ENCODE measurements at regions not wholly inside any gene's neighbourhood (a gene's known extent, or its start where the extent isn't known, plus 50 kb on each side); places are given as distances from the start of the nearest gene placed in this dataset.

- TF ChIP-seq CTCF (conservative IDR thresholded peaks at IDR 0.05; ENCODE audit: low read depth, low read length) = no peak
- DNase-seq (ENCODE audit: low read depth) = no peak
- H3K4me3 ChIP-seq (ENCODE audit: low read depth, low read length) = no peak overlapping the region
Measured at GRCh38 chr10:83222832-83223742, 916.2 kb upstream of the GHITM start.

DNA sequence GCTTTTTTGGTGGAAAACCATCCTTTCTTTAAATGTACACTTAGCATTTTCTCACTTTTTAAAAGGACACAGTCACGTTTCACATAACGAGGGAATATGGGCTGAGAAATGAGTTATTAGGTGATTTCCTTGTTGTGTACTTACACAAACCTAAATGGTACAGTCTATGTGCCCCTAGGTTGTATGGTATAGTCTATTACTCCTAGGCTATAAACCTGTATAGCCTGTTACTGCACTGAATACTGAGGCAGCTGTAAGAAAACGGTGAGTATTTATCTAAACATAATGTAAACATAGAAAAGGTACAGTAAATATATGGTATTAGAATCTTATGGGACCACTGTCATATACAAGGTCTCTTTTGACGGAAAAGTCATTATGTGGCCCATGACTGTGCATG, 913.5 kb upstream of the GHITM start:
- no peak for DNase-seq (ENCODE audit: low read depth)
- no peak overlapping the region for H3K4me3 ChIP-seq (ENCODE audit: low read depth, low read length)
- no peak for TF ChIP-seq CTCF (conservative IDR thresholded peaks at IDR 0.05; ENCODE audit: low read depth, low read length)

GRCh38 chr10:83229991-83230390, 909.3 kb upstream of the GHITM start:
- no peak overlapping the region for H3K4me3 ChIP-seq (ENCODE audit: low read depth, low read length)
- DNase-seq (ENCODE audit: low read depth) = no peak
- no peak for TF ChIP-seq CTCF (conservative IDR thresholded peaks at IDR 0.05; ENCODE audit: low read depth, low read length)

DNA sequence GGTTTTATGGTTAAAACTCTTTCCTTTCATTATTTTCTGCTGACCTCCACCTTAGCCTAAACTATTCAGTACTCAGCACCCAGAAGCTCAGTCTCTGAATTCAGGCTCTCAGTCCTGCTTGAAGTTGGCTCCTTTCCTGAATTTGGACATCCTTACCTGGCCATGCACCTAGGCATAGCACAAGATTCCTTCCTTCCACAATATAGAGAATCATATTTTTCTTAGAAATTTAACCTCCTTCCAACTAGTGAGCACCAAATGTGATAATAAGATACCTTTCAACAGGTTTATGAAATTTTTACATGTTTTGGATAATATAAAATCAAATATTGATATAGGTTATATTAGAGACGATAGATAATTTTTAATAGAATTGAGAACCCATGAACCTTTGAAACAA, 905.6 kb upstream of the GHITM start:
- TF ChIP-seq CTCF (conservative IDR thresholded peaks at IDR 0.05; ENCODE audit: low read depth, low read length) = no peak
- no peak overlapping the region for H3K4me3 ChIP-seq (ENCODE audit: low read depth, low read length)
- no peak for DNase-seq (ENCODE audit: low read depth)

DNA sequence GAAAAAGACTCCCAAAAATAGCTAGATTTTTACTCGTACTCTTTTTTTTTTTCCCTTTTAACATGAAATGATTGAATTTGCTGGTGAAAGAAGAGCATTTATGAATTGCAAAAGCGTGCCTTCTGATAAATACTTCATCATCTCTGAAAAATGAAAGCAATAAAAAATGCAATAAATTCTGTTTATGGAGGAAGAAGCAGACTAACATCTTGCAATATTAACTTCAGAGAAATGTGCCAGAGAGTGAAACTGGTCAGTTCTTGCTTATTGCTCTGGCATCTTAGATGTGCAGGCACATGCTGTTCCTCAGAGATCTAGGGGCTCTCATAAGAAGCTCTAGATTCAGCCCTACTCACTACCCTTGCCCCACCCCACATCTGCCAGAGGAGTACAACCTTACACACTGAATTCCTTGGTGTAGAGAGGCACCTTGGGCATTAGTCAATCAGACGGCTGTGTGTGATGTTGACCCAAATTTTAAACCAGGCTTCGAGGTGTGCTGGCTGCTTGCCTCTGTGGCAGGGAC, 891.1 kb upstream of the GHITM start:
- no peak for TF ChIP-seq CTCF (conservative IDR thresholded peaks at IDR 0.05; ENCODE audit: low read depth, low read length)
- no peak overlapping the region for H3K4me3 ChIP-seq (ENCODE audit: low read depth, low read length)
- DNase-seq (ENCODE audit: low read depth) = no peak

GRCh38 chr10:83250396-83250795, 888.9 kb upstream of the GHITM start:
- no peak for TF ChIP-seq CTCF (conservative IDR thresholded peaks at IDR 0.05; ENCODE audit: low read depth, low read length)
- no peak for DNase-seq (ENCODE audit: low read depth)
- no peak overlapping the region for H3K4me3 ChIP-seq (ENCODE audit: low read depth, low read length)

- DNase-seq (ENCODE audit: low read depth) = no peak
- TF ChIP-seq CTCF (conservative IDR thresholded peaks at IDR 0.05; ENCODE audit: low read depth, low read length) = no peak
Measured at GRCh38 chr10:83252169-83252568, 887.1 kb upstream of the GHITM start.

More at GRCh38 chr10:83252169-83252568, 887.1 kb upstream of the GHITM start:
- no peak overlapping the region for H3K4me3 ChIP-seq (ENCODE audit: low read depth, low read length)
